Peyer's patch (tissue), 4 donors: ENCODE measurements at regions not wholly inside any gene's neighbourhood (a gene's known extent, or its start where the extent isn't known, plus 50 kb on each side); places are given as distances from the start of the nearest gene placed in this dataset.
"Not testable (repeated sequence)": the region's sequence is repeated elsewhere in the genome, so short reads cannot be mapped to it uniquely, and the experiment has no call there.

Source experiments
- POLR2A ChIP-seq, 2 donors: fragments of 450-650 bp; IDR thresholded peaks; one replicate each; pipeline ENCODE4 v1.5.1; 2017; ENCODE audit warnings: antibody characterized with exemption in 2 of 2, mild to moderate bottlenecking in 2 of 2, moderate library complexity in 2 of 2
- TF ChIP-seq, protein P1 (sequence below), 6 experiments: fragments of 450-650 bp in 4 of 6; fragments of 200-600 bp in 2 of 6; sonication (generic) in 1 of 6; IDR thresholded peaks; one replicate each; pipeline ENCODE4 v1.5.1; 2017 to 2019; ENCODE audit warnings: antibody characterized with exemption in 6 of 6, mild to moderate bottlenecking in 3 of 6, moderate library complexity in 1 of 6

DNA sequence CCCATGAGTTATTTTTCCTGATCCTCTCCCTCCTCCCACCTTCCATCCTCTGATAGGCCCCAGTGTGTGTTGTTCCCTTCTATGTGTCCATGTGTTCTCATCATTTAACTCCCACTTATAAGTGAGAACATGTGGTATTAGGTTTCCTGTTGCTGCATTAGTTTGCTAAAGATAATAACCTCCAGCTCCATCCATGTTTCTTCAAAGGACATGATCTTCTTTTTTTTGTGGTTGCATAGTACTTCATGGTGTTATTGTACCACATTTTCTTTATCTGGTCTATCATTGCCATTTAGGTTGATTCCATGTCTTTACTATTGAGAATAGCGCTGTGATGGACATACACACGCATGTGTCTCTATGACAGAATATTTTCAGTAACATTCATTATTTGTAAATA is 128.8 kb downstream of the ENC1 start:
- TF ChIP-seq, protein P1, sequence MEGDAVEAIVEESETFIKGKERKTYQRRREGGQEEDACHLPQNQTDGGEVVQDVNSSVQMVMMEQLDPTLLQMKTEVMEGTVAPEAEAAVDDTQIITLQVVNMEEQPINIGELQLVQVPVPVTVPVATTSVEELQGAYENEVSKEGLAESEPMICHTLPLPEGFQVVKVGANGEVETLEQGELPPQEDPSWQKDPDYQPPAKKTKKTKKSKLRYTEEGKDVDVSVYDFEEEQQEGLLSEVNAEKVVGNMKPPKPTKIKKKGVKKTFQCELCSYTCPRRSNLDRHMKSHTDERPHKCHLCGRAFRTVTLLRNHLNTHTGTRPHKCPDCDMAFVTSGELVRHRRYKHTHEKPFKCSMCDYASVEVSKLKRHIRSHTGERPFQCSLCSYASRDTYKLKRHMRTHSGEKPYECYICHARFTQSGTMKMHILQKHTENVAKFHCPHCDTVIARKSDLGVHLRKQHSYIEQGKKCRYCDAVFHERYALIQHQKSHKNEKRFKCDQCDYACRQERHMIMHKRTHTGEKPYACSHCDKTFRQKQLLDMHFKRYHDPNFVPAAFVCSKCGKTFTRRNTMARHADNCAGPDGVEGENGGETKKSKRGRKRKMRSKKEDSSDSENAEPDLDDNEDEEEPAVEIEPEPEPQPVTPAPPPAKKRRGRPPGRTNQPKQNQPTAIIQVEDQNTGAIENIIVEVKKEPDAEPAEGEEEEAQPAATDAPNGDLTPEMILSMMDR (IDR thresholded peaks at IDR 0.05) = not testable (repeated sequence)
- not testable (repeated sequence) for TF ChIP-seq POLR2A (IDR thresholded peaks at IDR 0.05)
